Panc1 (cell line): ENCODE measurements at regions not wholly inside any gene's neighbourhood (a gene's known extent, or its start where the extent isn't known, plus 50 kb on each side); places are given as distances from the start of the nearest gene placed in this dataset.

Experiments used
- ATAC-seq: fragments of 200-7000 bp; cut with Tn5 transposase; 2 replicates; pipeline ENCODE4 v1.9.1; 2020; ENCODE audit warnings: mild to moderate bottlenecking, moderate library complexity
- BruUV-seq: library from RNA; stranded (reverse); fragments of 400-500 nt; replicated peaks from 2 replicates; lab custom pipeline; 2021; lab: Mats Ljungman, UMichigan
- CTCF ChIA-PET: fragments of 300-600 bp; sonication (Branson Sonifier 250); formaldehyde crosslinking; loops from one replicate; lab custom pipeline; 2022; ENCODE audit warnings: antibody characterized with exemption; lab: Charles Lee
- POLR2A ChIA-PET: fragments of 300-600 bp; sonication (Branson Sonifier 250); formaldehyde crosslinking; loops from one replicate; lab custom pipeline; 2022; ENCODE audit warnings: antibody characterized with exemption; lab: Charles Lee
- DNase-seq: peaks from one replicate; pipeline ENCODE4 v3.0.0-alpha.2; 2010; ENCODE audit warnings: low read depth, low spot score
- H3K27ac ChIP-seq: 2 replicates; pipeline ENCODE4 v1.5.1; 2011; ENCODE audit warnings: mild to moderate bottlenecking, low read length, inconsistent platforms
- H3K27me3 ChIP-seq: fragments of 200-500 bp; sonication (Bioruptor generic); 2 replicates; pipeline ENCODE4 v1.6.0; 2014; ENCODE audit warnings: low read length, inconsistent platforms; ENCODE audit not compliant: control insufficient read depth, insufficient read depth
- H3K36me3 ChIP-seq: fragments of 200-500 bp; sonication (Bioruptor generic); 2 replicates; pipeline ENCODE4 v1.5.1; 2014; ENCODE audit warnings: inconsistent platforms, mild to moderate bottlenecking, low read length, moderate library complexity; ENCODE audit not compliant: control insufficient read depth, insufficient read depth
- H3K4me1 ChIP-seq: 2 replicates; pipeline ENCODE4 v1.5.1; 2011; ENCODE audit warnings: inconsistent platforms, mild to moderate bottlenecking, low read length, moderate library complexity; ENCODE audit not compliant: control insufficient read depth, insufficient read depth
- H3K4me3 ChIP-seq, 2 experiments: 2 replicates each; pipeline ENCODE4 v1.5.1; 2011 to 2012; ENCODE audit warnings: low read depth in 2 of 2, low read length in 2 of 2, mild to moderate bottlenecking in 2 of 2, inconsistent platforms in 1 of 2, moderate library complexity in 1 of 2
- H3K9me3 ChIP-seq: fragments of 200-500 bp; sonication (Bioruptor generic); 2 replicates; pipeline ENCODE4 v1.5.1; 2014; ENCODE audit warnings: low read depth, mild to moderate bottlenecking, inconsistent platforms, low read length, moderate library complexity; ENCODE audit not compliant: control insufficient read depth, insufficient read depth
- CTCF ChIP-seq: fragments of 450-650 bp; IDR thresholded peaks from 2 replicates; pipeline ENCODE4 v1.5.1; 2017; ENCODE audit warnings: mild to moderate bottlenecking
- POLR2AphosphoS5 ChIP-seq: IDR thresholded peaks from 2 replicates; pipeline ENCODE4 v1.6.1; 2012; ENCODE audit warnings: mild to moderate bottlenecking, low read depth, low read length, moderate library complexity
- REST ChIP-seq, 2 experiments: IDR thresholded peaks; 2 replicates each; pipeline ENCODE4 v1.6.1; 2011 to 2012; ENCODE audit warnings: low read depth in 2 of 2, control low read depth in 1 of 2, low read length in 1 of 2, mild to moderate bottlenecking in 1 of 2, moderate library complexity in 1 of 2; ENCODE audit not compliant: insufficient read depth in 1 of 2
- SIN3A ChIP-seq: IDR thresholded peaks from 2 replicates; pipeline ENCODE4 v1.6.1; 2012; ENCODE audit warnings: low read depth, mild to moderate bottlenecking, low read length, moderate library complexity, borderline replicate concordance; ENCODE audit not compliant: insufficient read depth
- TCF7L2 ChIP-seq: IDR thresholded peaks from 2 replicates; pipeline ENCODE4 v1.6.1; 2011; ENCODE audit warnings: mild to moderate bottlenecking, low read depth, low read length, inconsistent platforms
- in situ Hi-C: cut with HindIII; loops from 2 replicates; pipeline ENCODE4 v1.10.0; 2016; ENCODE audit warnings: low sequenced_read_pairs, low pct_unique_long_range_greater_than_20kb
- intact Hi-C: fragments of 100-400 bp; cut with micrococcal nuclease; formaldehyde crosslinking; loops from one replicate; pipeline ENCODE4 v1.10.0; 2022; ENCODE audit not compliant: unreplicated experiment

- ATAC-seq = no peak
- H3K36me3 ChIP-seq = no peaks in the 10 kb centered on the region
- in situ Hi-C loops (no loop called here), intact Hi-C loops (no loop called here)
- ChIA-PET CTCF (no interaction called here), POLR2A (no interaction called here)
- no TSS peak for BruUV-seq
- TF ChIP-seq SIN3A (no peak), TCF7L2 (no peak), REST (IDR thresholded peaks at IDR 0.05; ENCODE audit: insufficient read depth in 1 of 2, low read depth in 2 of 2, low read length in 1 of 2) (no peak), CTCF (no peak), POLR2AphosphoS5 (no peak)
- no peak for DNase-seq
- no peaks in the 10 kb centered on the region for H3K4me1 ChIP-seq
- no peak overlapping the region for H3K4me3 ChIP-seq
- no peak overlapping the region for H3K27ac ChIP-seq
- H3K27me3 ChIP-seq = peaks cover 2% of the 10 kb centered on the region; the same call in 1 of the 2 replicates
- H3K9me3 ChIP-seq = no peaks in the 10 kb centered on the region
These were observed 235.0 kb downstream of the MYCN start for GRCh38 chr2:16175247-16175825.

- CTCF ChIA-PET = no interaction called here
- POLR2A ChIA-PET = no interaction called here
- in situ Hi-C loops = no loop called here
- H3K4me3 ChIP-seq = no peak overlapping the region
- H3K9me3 ChIP-seq = no peaks in the 10 kb centered on the region
- H3K27me3 ChIP-seq = peaks cover 2% of the 10 kb centered on the region; the same call in 1 of the 2 replicates
- H3K36me3 ChIP-seq = no peaks in the 10 kb centered on the region
- ATAC-seq (no peak), DNase-seq (no peak)
- no peak for TF ChIP-seq CTCF
- no peak for TF ChIP-seq SIN3A
- no peak for TF ChIP-seq REST (IDR thresholded peaks at IDR 0.05; ENCODE audit: insufficient read depth in 1 of 2, low read depth in 2 of 2, low read length in 1 of 2)
- no peak for TF ChIP-seq TCF7L2
- no peak for TF ChIP-seq POLR2AphosphoS5
- no peak overlapping the region for H3K27ac ChIP-seq
- H3K4me1 ChIP-seq = no peaks in the 10 kb centered on the region
- intact Hi-C loops = no loop called here
- BruUV-seq = no TSS peak
These were observed 234.3 kb downstream of the MYCN start for GRCh38 chr2:16174693-16175045.
